RWPE2 (cell line): ENCODE measurements at regions not wholly inside any gene's neighbourhood (a gene's known extent, or its start where the extent isn't known, plus 50 kb on each side); places are given as distances from the start of the nearest gene placed in this dataset.

ENCODE experiments used
- ATAC-seq: fragments of 200-7000 bp; cut with Tn5 transposase; 3 replicates; pipeline ENCODE4 v1.9.1; 2021; ENCODE audit warnings: low read depth
- DNase-seq: peaks from one replicate; pipeline ENCODE4 v3.0.0-alpha.2; 2020; ENCODE audit warnings: low spot score
- H3K27ac ChIP-seq: fragments of 450-650 bp; 2 replicates; pipeline ENCODE4 v1.5.1; 2017; ENCODE audit warnings: mild to moderate bottlenecking; ENCODE audit not compliant: poor library complexity, severe bottlenecking
- H3K27me3 ChIP-seq: fragments of 250-450 bp; sonication (Bioruptor Pico); 2 replicates; pipeline ENCODE4 v1.5.1; 2021; ENCODE audit warnings: mild to moderate bottlenecking, moderate library complexity; ENCODE audit not compliant: insufficient read depth, poor library complexity, severe bottlenecking
- H3K36me3 ChIP-seq: fragments of 250-450 bp; sonication (Bioruptor Pico); 2 replicates; pipeline ENCODE4 v1.5.1; 2020; ENCODE audit warnings: low read depth, mild to moderate bottlenecking, moderate library complexity
- H3K4me1 ChIP-seq: fragments of 250-450 bp; sonication (Bioruptor Pico); 2 replicates; pipeline ENCODE4 v1.5.1; 2021; ENCODE audit warnings: mild to moderate bottlenecking, moderate library complexity; ENCODE audit not compliant: insufficient read depth, poor library complexity, severe bottlenecking
- H3K4me3 ChIP-seq: fragments of 250-450 bp; sonication (Bioruptor Pico); 2 replicates; pipeline ENCODE4 v1.5.1; 2021; ENCODE audit warnings: mild to moderate bottlenecking, moderate library complexity; ENCODE audit not compliant: severe bottlenecking
- H3K9me3 ChIP-seq: fragments of 250-450 bp; sonication (Bioruptor Pico); 2 replicates; pipeline ENCODE4 v1.5.1; 2021; ENCODE audit warnings: mild to moderate bottlenecking, moderate library complexity; ENCODE audit not compliant: severe bottlenecking
- TF ChIP-seq, protein P1 (sequence below): fragments of 450-650 bp; IDR thresholded peaks from one replicate; pipeline ENCODE4 v1.5.1; 2017; ENCODE audit warnings: mild to moderate bottlenecking, moderate library complexity; ENCODE audit not compliant: poor library complexity, severe bottlenecking

DNA sequence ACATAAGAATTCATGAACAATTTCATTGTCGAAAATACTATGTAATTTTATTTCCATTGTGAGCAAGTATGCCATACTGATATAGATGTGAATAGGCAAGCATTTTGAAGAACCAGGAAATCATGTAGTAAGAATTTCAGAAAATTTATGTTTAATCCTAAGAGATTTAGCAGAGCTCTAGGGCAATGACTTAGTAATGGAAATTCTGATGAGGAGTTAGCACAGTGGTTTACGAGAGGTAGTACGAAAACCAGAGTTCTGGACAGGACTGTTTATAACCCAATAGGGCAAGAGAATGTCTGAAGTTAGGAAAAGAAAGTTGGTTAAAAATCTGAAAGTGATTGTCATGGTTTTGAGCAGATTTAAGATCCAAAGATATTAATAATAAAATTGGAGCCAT, 439.6 kb upstream of the DEPDC1 start:
- no peaks in the 10 kb centered on the region for H3K36me3 ChIP-seq
- no peak for DNase-seq
- H3K27me3 ChIP-seq: no peaks in the 10 kb centered on the region
- H3K9me3 ChIP-seq: no peaks in the 10 kb centered on the region
- no peak overlapping the region for H3K27ac ChIP-seq
- no peak for ATAC-seq
- TF ChIP-seq, protein P1, sequence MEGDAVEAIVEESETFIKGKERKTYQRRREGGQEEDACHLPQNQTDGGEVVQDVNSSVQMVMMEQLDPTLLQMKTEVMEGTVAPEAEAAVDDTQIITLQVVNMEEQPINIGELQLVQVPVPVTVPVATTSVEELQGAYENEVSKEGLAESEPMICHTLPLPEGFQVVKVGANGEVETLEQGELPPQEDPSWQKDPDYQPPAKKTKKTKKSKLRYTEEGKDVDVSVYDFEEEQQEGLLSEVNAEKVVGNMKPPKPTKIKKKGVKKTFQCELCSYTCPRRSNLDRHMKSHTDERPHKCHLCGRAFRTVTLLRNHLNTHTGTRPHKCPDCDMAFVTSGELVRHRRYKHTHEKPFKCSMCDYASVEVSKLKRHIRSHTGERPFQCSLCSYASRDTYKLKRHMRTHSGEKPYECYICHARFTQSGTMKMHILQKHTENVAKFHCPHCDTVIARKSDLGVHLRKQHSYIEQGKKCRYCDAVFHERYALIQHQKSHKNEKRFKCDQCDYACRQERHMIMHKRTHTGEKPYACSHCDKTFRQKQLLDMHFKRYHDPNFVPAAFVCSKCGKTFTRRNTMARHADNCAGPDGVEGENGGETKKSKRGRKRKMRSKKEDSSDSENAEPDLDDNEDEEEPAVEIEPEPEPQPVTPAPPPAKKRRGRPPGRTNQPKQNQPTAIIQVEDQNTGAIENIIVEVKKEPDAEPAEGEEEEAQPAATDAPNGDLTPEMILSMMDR: no peak
- no peak overlapping the region for H3K4me3 ChIP-seq
- H3K4me1 ChIP-seq: no peaks in the 10 kb centered on the region

DNA sequence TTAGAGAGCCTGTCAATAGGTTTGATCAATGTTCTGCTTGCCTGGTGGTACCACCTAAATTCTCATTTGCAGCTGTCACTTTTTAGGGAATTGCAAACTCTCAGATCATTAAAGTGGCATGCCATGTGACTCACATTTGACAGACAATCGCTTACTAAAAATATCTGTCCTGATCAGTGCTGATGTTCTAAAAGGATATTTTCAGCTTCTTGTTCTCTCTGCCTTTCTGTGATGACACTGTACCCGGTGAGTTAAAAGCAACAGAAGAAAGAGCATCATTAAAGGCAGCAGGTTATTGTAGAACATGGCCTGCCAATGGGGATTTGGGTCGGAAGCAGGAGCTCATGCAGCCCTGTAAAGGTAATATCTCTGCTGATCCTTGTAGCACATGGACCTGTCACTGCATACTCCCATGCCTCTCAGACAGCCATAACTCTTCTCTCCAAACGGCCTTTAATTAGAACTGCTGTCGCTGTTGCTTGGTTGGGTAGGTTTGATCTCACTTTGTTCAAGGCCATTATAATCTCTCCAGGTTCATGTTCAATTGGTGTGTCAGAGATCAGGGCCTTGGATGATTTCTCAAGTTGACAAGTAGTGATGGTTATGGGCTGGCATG, 441.3 kb upstream of the DEPDC1 start:
- no peak for ATAC-seq
- no peak overlapping the region for H3K27ac ChIP-seq
- H3K4me3 ChIP-seq: no peak overlapping the region
- TF ChIP-seq, protein P1: no peak
- no peaks in the 10 kb centered on the region for H3K4me1 ChIP-seq
- no peaks in the 10 kb centered on the region for H3K9me3 ChIP-seq
- DNase-seq: no peak
- no peaks in the 10 kb centered on the region for H3K36me3 ChIP-seq
- H3K27me3 ChIP-seq: no peaks in the 10 kb centered on the region

DNA sequence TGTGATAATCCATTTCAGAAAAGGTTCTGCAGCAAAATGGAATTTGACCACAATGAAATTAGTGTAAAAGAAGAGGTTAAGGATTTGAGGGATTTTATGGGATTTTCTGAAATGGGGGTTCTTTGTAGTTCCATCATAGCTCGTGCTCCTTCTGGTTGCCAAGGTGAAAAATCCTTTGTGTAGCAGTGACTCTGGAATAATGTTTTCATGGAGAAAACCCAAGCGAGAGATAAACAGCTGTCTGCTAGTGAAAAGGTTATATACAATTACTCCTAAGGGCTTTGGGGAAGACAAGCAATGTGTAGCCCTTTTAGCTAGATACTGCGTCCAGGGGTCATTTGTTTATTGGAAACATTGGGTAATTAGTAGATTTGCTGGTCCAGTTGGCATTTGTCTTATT, 453.2 kb upstream of the DEPDC1 start:
- ATAC-seq (no peak), DNase-seq (no peak)
- H3K36me3 ChIP-seq: no peaks in the 10 kb centered on the region
- no peaks in the 10 kb centered on the region for H3K9me3 ChIP-seq
- no peaks in the 10 kb centered on the region for H3K4me1 ChIP-seq
- H3K27ac ChIP-seq: no peak overlapping the region
- TF ChIP-seq, protein P1: no peak
- H3K27me3 ChIP-seq: no peaks in the 10 kb centered on the region
- no peak overlapping the region for H3K4me3 ChIP-seq

DNA sequence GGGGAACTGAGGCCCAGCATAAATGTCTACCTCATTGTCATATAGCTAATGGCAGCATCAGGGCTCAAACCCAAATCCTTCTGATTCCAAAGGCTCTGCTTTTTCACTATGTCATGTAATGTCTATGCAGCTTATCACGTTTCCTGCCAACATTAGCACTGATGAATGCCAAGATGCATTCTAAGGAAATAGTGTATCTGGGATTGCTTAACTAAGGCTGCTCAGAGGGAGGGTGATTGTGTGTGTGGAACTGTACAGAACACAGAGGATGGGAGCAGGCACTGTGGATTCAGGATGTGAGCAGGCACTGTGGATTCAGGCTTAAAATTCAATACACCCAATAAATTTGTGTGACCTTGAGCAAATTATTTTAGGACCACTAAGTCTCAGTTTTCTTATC, 456.4 kb upstream of the DEPDC1 start:
- H3K27me3 ChIP-seq: no peaks in the 10 kb centered on the region
- H3K9me3 ChIP-seq: no peaks in the 10 kb centered on the region
- H3K27ac ChIP-seq: no peak overlapping the region
- DNase-seq: no peak
- ATAC-seq: no peak
- no peaks in the 10 kb centered on the region for H3K36me3 ChIP-seq
- H3K4me3 ChIP-seq: no peak overlapping the region
- no peaks in the 10 kb centered on the region for H3K4me1 ChIP-seq
- TF ChIP-seq, protein P1: no peak

DNA sequence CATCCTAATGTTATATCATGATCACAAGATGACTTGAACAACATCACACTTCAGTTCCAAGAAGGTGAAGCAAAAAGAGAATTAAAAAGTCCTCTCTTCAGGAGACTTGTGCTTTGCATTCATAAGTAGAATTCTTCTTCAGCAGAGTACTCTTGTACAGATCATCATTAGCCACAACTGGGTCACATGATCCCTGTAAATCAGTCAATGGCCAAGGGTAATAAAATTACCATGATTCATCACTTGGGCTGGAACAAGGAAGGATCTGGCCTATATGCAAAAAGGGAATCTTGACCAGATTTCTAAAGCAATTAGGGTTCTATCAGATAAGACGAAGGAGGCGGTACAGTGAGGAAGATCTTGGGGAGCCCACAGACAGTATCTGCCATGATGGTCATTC, 458.0 kb upstream of the DEPDC1 start:
- ATAC-seq (no peak), DNase-seq (no peak)
- no peak overlapping the region for H3K27ac ChIP-seq
- no peak overlapping the region for H3K4me3 ChIP-seq
- H3K36me3 ChIP-seq: no peaks in the 10 kb centered on the region
- H3K4me1 ChIP-seq: no peaks in the 10 kb centered on the region
- no peaks in the 10 kb centered on the region for H3K9me3 ChIP-seq
- TF ChIP-seq, protein P1: no peak
- H3K27me3 ChIP-seq: no peaks in the 10 kb centered on the region
